Thyroid gland (tissue), 4 donors: ENCODE measurements at regions not wholly inside any gene's neighbourhood (a gene's known extent, or its start where the extent isn't known, plus 50 kb on each side); places are given as distances from the start of the nearest gene placed in this dataset.

Experiments
- CTCF ChIP-seq, 6 experiments: fragments of 200-600 bp in 3 of 6; fragments of 450-650 bp in 3 of 6; sonication (generic) in 3 of 6; IDR thresholded peaks; one replicate each; pipeline ENCODE4 v1.5.1; 2016 to 2019; ENCODE audit warnings: antibody characterized with exemption in 6 of 6, mild to moderate bottlenecking in 2 of 6, inconsistent platforms in 1 of 6, moderate library complexity in 1 of 6
- POLR2A ChIP-seq, 2 donors: fragments of 450-650 bp; IDR thresholded peaks; one replicate each; pipeline ENCODE4 v1.6.1; 2017; ENCODE audit warnings: antibody characterized with exemption in 2 of 2, mild to moderate bottlenecking in 2 of 2, moderate library complexity in 1 of 2

DNA sequence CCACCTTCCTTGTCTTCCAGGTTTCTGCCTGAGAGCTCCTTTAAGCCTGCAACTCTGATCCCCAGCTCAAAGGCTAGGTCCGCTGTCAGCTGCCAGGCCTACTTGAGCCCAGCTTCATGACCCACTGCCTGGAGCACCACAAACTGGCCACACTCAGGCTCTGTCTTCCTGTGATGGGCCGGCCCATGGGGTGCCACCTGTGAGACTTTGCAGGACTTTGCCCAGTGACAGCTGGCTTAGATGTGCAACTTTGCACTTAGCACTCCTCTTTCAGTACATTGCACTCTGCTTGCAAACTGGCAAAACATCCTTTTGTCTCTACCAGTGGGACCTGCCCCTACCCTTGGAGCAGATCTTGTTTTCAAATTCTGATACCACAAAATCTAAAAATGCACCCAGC, 311.5 kb upstream of the PDE4D start:
- TF ChIP-seq POLR2A (IDR thresholded peaks at IDR 0.05) (no peak), CTCF (IDR thresholded peaks at IDR 0.05) (no peak)
